GM12873 (cell line): ENCODE measurements at regions not wholly inside any gene's neighbourhood (a gene's known extent, or its start where the extent isn't known, plus 50 kb on each side); places are given as distances from the start of the nearest gene placed in this dataset.

Experiments used
- CTCF ChIP-seq: IDR thresholded peaks from 2 replicates; pipeline ENCODE4 v1.5.1; 2012; ENCODE audit warnings: low read depth, mild to moderate bottlenecking, moderate library complexity, low read length, control low read depth; ENCODE audit not compliant: insufficient read depth; ENCODE audit errors: missing control alignments

GRCh38 chr2:182646763-182647498 is 69.1 kb upstream of the DNAJC10 start:
- TF ChIP-seq CTCF, result no peak

GRCh38 chr2:182647499-182647787 is 68.6 kb upstream of the DNAJC10 start:
- no peak for TF ChIP-seq CTCF

GRCh38 chr2:182649316-182649715 is 66.7 kb upstream of the DNAJC10 start:
- peak; percentile 56 for TF ChIP-seq CTCF

- peak; percentile 49 for TF ChIP-seq CTCF
Measured at GRCh38 chr2:182650704-182651103, 65.4 kb upstream of the DNAJC10 start.

GRCh38 chr2:182652326-182652725 is 63.7 kb upstream of the DNAJC10 start:
- TF ChIP-seq CTCF, result no peak

- no peak for TF ChIP-seq CTCF
Measured at GRCh38 chr2:182655750-182656149, 60.3 kb upstream of the DNAJC10 start.

GRCh38 chr2:182664212-182664611 is 51.8 kb upstream of the DNAJC10 start:
- TF ChIP-seq CTCF, result no peak
